Activated B cell treated with CpG ODN at 0.5 μM for 24 hours (primary cell): ENCODE measurements at regions not wholly inside any gene's neighbourhood (a gene's known extent, or its start where the extent isn't known, plus 50 kb on each side); places are given as distances from the start of the nearest gene placed in this dataset.

Experiments used
- ATAC-seq: fragments of 200-7000 bp; cut with Tn5 transposase; one replicate; pipeline ENCODE4 v1.10.0; 2021; ENCODE audit warnings: low read depth, mild to moderate bottlenecking, moderate library complexity
- CTCF ChIA-PET: fragments of 350-600 bp; sonication (Branson Sonifier 250); formaldehyde crosslinking; loops from one replicate; lab custom pipeline; 2021; ENCODE audit warnings: antibody characterized with exemption; lab: Charles Lee
- POLR2A ChIA-PET: fragments of 350-600 bp; sonication (Branson Sonifier 250); formaldehyde crosslinking; loops from one replicate; lab custom pipeline; 2021; ENCODE audit warnings: antibody characterized with exemption; lab: Charles Lee
- DNase-seq: peaks from one replicate; pipeline ENCODE4 v3.0.0; 2022
- H3K27ac Mint-ChIP-seq: one replicate; pipeline ENCODE4 v1.8.0; 2020; ENCODE audit warnings: mixed read lengths
- H3K27me3 Mint-ChIP-seq: one replicate; pipeline ENCODE4 v1.8.0; 2021; ENCODE audit warnings: mixed read lengths
- H3K36me3 Mint-ChIP-seq: one replicate; pipeline ENCODE4 v1.8.0; 2021; ENCODE audit warnings: low read depth, mixed read lengths
- H3K4me1 Mint-ChIP-seq: one replicate; pipeline ENCODE4 v1.8.0; 2021; ENCODE audit warnings: mixed read lengths
- H3K4me3 Mint-ChIP-seq: one replicate; pipeline ENCODE4 v1.8.0; 2020; ENCODE audit warnings: mild to moderate bottlenecking, mixed read lengths
- H3K9me3 Mint-ChIP-seq: one replicate; pipeline ENCODE4 v1.8.0; 2020; ENCODE audit warnings: mixed read lengths
- CTCF ChIP-seq: fragments of 200-600 bp; IDR thresholded peaks from one replicate; pipeline ENCODE4 v1.8.0; 2022; ENCODE audit warnings: antibody characterized with exemption, mild to moderate bottlenecking
- intact Hi-C: fragments of 100-400 bp; cut with micrococcal nuclease; formaldehyde crosslinking; loops from one replicate; pipeline ENCODE4 v1.15.1; 2024

- ChIA-PET CTCF (no interaction called here), POLR2A (no interaction called here)
- H3K36me3 Mint-ChIP-seq: no peaks in the 10 kb centered on the region
- no peak for ATAC-seq
- no peak overlapping the region for H3K4me3 Mint-ChIP-seq
- no peaks in the 10 kb centered on the region for H3K4me1 Mint-ChIP-seq
- H3K27me3 Mint-ChIP-seq: peaks cover 6% of the 10 kb centered on the region
- DNase-seq: no peak
- intact Hi-C loops: no loop called here
- no peaks in the 10 kb centered on the region for H3K9me3 Mint-ChIP-seq
- no peak overlapping the region for H3K27ac Mint-ChIP-seq
- no peak for TF ChIP-seq CTCF
Observed at GRCh38 chr10:78372806-78373205, 339.1 kb downstream of the RPS24 start.

- Mint-ChIP-seq H3K4me3 (no peak overlapping the region), H3K36me3 (no peaks in the 10 kb centered on the region), H3K4me1 (no peaks in the 10 kb centered on the region), H3K9me3 (no peaks in the 10 kb centered on the region), H3K27ac (no peak overlapping the region), H3K27me3 (peaks cover 4% of the 10 kb centered on the region)
- DNase-seq: no peak
- ChIA-PET CTCF (no interaction called here), POLR2A (no interaction called here)
- intact Hi-C loops: no loop called here
- TF ChIP-seq CTCF: no peak
- ATAC-seq: no peak
Observed at GRCh38 chr10:78374331-78375028, 340.8 kb downstream of the RPS24 start.

GRCh38 chr10:78375854-78376785 is 342.5 kb downstream of the RPS24 start:
- Mint-ChIP-seq H3K4me3 (no peak overlapping the region), H3K27me3 (peaks cover 6% of the 10 kb centered on the region), H3K27ac (no peak overlapping the region), H3K4me1 (no peaks in the 10 kb centered on the region), H3K9me3 (no peaks in the 10 kb centered on the region), H3K36me3 (no peaks in the 10 kb centered on the region)
- no peak for TF ChIP-seq CTCF
- no peak for DNase-seq
- ChIA-PET POLR2A (no interaction called here), CTCF (no interaction called here)
- intact Hi-C loops: no loop called here
- no peak for ATAC-seq

GRCh38 chr10:78377356-78377755 is 343.7 kb downstream of the RPS24 start:
- DNase-seq (no peak), ATAC-seq (no peak)
- no peaks in the 10 kb centered on the region for H3K9me3 Mint-ChIP-seq
- POLR2A ChIA-PET: no interaction called here
- no peak overlapping the region for H3K27ac Mint-ChIP-seq
- no peak overlapping the region for H3K4me3 Mint-ChIP-seq
- CTCF ChIA-PET: no interaction called here
- no peak for TF ChIP-seq CTCF
- intact Hi-C loops: no loop called here
- no peaks in the 10 kb centered on the region for H3K4me1 Mint-ChIP-seq
- peaks cover 6% of the 10 kb centered on the region for H3K27me3 Mint-ChIP-seq
- H3K36me3 Mint-ChIP-seq: no peaks in the 10 kb centered on the region

GRCh38 chr10:78378192-78378591 is 344.5 kb downstream of the RPS24 start:
- no peak for TF ChIP-seq CTCF
- H3K27ac Mint-ChIP-seq: no peak overlapping the region
- intact Hi-C loops: no loop called here
- peaks cover 9% of the 10 kb centered on the region for H3K27me3 Mint-ChIP-seq
- no peaks in the 10 kb centered on the region for H3K36me3 Mint-ChIP-seq
- CTCF ChIA-PET: no interaction called here
- H3K9me3 Mint-ChIP-seq: no peaks in the 10 kb centered on the region
- POLR2A ChIA-PET: no interaction called here
- DNase-seq (no peak), ATAC-seq (no peak)
- no peaks in the 10 kb centered on the region for H3K4me1 Mint-ChIP-seq
- H3K4me3 Mint-ChIP-seq: no peak overlapping the region
